GM21423 (cell line): ENCODE measurements at regions not wholly inside any gene's neighbourhood (a gene's known extent, or its start where the extent isn't known, plus 50 kb on each side); places are given as distances from the start of the nearest gene placed in this dataset.
"Not testable (repeated sequence)": the region's sequence is repeated elsewhere in the genome, so short reads cannot be mapped to it uniquely, and the experiment has no call there.

Source experiments
- ATAC-seq: cut with Tn5 transposase; IDR thresholded peaks from one replicate; pipeline ENCODE4 v1.9.1; 2021; ENCODE audit warnings: mild to moderate bottlenecking, moderate library complexity; ENCODE audit not compliant: unreplicated experiment

DNA sequence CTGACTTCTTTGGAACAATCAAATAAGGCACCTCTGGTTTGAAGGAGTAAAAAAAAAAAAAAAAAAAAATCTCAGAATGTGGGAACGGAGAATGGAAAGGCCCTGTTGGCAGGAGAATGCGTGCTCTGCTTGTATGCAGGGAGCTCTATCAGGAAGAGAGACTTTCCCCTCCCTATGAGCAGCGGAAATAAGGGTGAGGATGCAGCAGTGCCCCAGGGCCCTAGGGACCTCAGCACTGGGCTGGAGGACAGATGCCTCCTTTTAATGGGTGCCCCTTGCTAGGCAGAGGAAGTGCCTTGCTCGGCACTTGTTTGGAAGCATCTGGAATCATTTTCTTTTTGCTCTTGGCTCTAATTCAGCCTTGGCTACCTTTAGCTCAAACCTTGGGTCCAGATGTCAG lies 283.4 kb upstream of the NBPF12 start:
- ATAC-seq: not testable (repeated sequence)

- not testable (repeated sequence) for ATAC-seq
Observed at GRCh38 chr1:146645978-146646604, 292.0 kb upstream of the NBPF12 start.

DNA sequence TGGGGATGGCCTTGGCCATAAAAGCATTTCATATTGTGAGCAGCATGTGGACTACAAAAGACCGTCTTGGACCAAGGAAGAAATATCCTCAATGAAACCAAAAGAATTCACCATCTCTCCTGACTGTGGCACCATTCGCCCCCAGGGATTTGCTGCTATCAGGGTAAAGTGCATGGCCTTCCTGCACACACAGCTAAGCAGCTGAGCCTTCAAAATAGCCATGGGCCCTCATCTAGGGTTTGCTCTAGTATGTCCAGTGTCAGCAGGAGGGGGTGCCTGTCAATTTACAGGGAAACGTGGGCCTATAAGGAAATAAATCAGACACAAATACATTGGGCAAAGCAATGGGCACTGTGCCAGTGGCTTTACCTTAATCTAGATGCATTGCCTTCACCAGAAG lies 296.6 kb upstream of the NBPF12 start:
- ATAC-seq: not testable (repeated sequence)

DNA sequence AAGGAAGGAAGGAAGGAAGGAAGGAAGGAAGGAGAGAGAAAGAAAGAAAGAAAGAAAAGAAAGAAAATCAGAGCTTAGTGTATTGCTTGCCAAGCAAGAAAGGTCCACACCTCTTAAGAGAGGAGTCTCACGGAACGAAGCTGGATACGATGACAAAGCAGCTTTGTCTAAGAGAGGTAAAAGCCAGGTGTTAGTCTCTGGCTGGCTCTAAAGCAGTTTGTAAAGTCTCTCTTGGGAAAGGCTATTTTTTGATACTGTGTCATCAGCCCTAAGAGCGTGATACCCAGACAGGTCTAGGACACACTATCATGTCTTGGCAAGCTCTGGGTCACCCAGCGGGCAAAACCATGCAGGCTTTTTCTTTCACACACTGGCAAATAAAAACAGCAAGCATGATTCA lies 297.5 kb upstream of the NBPF12 start:
- not testable (repeated sequence) for ATAC-seq

- ATAC-seq: not testable (repeated sequence)
Observed at GRCh38 chr1:146630302-146630701, 307.8 kb upstream of the NBPF12 start.

- not testable (repeated sequence) for ATAC-seq
Observed at GRCh38 chr1:146618582-146618981, 319.5 kb upstream of the NBPF12 start.

DNA sequence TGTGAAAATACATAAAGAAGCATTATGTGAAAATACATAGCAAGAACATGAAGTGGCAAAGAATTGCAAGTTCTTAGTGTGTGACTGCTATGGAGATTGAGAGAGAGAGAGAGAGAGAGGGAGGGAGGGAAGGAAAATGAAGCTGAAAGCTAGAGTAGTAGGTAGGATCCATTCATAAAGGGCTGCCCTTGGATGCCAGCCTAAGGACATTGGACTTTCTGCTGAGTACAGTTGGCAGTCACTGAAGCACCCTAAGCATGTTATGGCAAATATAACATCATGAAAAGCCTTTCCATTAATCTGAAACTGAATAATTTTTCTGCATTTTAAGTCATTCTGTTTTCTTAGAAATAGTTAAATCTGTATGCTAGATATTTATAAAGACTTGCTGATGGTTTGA lies 333.4 kb upstream of the NBPF12 start:
- not testable (repeated sequence) for ATAC-seq

DNA sequence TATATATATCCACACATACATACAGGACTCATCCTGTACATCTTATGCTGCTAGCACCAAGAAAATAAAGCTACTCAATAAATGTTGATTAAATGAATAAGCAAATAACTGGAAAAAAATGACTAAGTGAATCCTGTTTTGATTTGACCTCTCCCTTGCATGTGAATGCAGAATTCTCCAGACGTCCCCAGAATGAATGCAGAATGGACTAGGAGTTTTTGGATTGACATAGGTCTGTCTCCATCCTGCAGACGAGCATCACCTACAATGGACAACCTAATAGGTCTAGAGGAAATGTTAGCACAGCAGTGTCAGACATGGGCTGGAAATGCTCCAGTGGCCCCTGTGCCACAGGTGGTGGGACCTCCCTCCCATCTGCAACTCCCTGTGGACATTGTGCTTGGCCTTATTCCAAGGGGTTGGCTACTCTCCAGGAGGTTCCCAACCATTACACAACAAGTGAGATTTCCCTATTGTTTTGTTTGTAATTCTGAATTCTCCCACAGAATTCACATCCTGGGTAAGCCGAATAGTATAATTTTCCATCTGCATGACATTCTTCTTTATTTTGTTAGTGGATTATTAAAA lies 337.3 kb upstream of the NBPF12 start:
- ATAC-seq: not testable (repeated sequence)

DNA sequence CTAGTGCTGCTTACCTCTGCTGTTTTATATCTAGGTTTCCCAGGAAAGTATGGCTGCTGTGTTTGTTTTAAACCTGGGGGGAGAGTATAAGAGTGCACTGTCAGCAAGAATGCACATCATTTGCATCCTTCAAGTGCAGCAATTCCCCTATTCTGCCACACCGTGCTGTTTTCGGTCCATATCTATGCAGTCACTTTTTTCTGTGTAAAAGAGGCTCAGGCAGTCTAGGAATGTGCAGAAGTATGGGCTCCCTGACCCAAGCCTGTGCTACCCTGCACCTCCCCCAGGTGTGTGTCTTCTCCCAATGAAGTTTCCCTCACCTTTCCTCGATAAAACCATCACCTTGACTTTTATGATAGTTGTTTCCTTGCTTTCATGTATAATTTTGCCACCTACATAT lies 338.2 kb upstream of the NBPF12 start:
- not testable (repeated sequence) for ATAC-seq

DNA sequence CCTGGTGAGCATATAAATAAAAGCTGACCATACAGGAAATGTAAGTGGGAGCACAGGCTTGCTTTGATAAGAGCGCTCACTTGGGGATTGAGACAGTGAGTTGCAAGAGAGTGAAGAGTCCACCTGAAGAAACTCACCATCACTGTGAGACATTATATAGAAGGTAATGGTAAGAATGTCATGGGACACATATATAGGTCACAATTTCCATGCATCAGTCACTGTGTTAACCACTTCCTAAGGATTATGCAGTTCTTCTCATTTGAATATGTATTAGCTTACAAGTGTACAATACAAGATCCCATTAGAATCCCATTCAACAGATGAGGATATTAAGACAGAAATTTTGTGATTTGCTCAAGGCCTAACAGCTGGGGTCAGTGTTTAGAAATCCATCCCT lies 352.4 kb upstream of the NOTCH2NLA start:
- not testable (repeated sequence) for ATAC-seq

- not testable (repeated sequence) for ATAC-seq
Observed at GRCh38 chr1:146567541-146567940, 338.7 kb upstream of the NOTCH2NLA start.

DNA sequence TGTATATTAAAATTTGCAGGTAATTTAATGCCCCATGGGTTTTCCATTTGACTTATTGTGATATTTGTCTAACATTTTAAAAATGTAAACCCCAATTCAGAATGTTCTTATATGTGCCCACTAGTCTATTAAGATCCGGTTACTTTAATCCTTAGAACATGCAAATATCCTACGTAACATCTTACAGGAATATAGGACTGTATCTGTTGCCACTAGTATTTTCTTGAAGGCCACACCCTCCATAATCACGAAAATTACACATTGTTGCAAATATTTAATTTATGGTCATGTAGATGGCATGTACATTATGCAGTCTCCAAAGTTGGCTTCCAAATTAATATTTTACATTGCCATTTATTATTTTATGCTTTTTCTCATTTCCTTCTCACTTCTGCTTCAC lies 329.2 kb upstream of the NOTCH2NLA start:
- not testable (repeated sequence) for ATAC-seq

DNA sequence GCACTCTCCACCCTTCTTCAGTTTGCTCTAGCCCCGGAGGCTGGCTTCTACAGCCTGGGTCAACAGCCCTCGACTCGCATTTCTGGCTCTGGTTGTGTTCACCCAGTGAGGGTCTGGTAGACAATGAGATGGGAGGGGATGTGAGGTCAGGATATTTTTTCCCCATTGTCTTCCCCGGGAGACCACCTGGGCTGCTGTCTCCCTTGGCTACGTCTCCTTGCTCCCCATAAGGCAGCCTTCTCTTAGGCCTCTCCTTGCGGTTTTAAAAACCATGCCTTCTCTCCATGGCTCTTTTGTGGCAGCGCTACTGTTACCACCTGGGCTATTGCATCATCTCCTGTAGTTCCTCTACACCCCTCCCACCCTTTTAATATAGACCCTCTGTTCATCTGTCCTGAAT lies 327.6 kb upstream of the NOTCH2NLA start:
- not testable (repeated sequence) for ATAC-seq

GRCh38 chr1:146552414-146552813 lies 323.6 kb upstream of the NOTCH2NLA start:
- ATAC-seq: not testable (repeated sequence)

DNA sequence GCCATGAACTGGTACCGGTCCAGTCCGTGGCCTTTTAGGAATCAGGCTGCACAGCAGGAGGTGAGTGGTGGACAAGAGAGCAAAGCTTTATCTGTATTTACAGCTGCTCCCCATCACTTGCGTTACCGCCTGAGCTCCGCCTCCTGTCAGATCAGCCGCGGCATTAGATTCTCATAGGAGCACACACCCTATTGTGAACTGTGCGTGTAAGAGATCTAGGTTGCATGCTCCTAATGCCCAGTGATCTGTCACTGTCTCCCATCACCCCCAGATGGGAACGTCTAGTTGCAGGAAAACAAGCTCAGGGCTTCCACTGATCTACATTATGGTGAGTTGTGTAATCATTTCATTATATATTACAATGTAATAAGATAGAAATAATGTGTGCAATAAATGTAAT lies 319.9 kb upstream of the NOTCH2NLA start:
- ATAC-seq: not testable (repeated sequence)

- not testable (repeated sequence) for ATAC-seq
Observed at GRCh38 chr1:146546189-146546588, 317.4 kb upstream of the NOTCH2NLA start.

DNA sequence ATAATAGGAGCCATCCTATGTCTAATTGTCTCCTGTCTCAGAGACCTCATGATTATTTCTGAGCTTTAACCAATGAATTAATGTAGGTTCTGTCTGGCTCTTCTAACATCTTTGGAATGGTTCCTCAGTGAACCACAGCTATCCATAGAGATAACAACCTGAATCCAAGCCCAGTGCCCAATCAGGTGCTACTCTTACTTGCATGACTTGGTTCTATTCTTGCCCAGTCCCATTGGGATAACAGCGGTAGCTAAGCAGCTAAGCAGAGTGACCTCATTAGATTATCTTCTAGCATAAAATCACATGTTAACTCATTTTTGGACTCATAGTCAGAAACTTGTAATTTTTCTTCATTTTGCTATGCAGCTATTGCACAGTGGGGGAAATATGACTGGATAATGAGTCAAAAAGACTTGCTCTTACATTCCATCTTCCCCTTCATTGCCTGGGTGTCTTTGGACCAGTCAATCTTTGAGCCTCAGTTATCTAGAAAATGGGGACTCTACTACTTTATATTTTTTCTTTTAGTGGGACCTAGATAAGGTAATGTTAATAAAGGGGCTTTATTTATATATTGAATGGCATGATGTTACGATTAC lies 309.1 kb upstream of the NOTCH2NLA start:
- not testable (repeated sequence) for ATAC-seq

DNA sequence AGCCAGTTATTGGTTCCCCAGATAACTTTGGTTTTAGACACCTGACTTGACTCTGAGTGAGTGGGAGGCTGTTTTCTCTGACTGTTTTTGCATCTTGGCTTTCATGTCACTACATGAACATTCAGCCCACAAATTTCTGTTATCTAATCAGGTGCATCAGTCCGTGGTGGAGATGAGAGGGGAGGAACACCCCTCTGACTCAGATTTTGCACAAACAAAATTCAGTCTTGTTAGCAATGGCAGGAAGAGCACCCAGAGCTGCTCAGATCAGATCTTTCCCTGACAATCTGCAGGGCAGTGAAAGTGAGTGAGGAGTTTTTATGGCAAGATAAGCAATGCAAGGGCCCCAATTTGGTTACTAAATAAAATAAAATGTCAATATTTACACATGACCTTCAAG lies 307.2 kb upstream of the NOTCH2NLA start:
- ATAC-seq: not testable (repeated sequence)

DNA sequence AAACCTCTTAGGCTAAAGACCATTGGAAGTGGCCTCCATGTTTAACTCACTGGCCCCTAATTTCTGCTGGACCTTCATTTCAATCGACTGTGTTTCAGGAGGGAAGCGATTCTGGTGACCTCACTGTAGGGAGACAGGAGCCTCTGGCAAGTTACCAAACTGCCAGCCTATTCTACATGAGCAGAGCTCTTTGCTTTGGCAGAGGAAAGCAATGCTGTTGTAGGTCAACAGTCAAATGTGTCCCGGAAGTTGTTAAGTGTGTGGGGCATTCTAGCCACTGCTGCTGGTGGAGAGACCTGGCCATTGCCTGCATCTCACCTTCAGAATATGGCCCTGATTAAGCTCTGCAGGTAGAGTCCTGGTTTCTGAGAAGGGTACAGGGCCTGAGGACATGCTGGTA lies 306.8 kb upstream of the NOTCH2NLA start:
- not testable (repeated sequence) for ATAC-seq

GRCh38 chr1:146530958-146531357 lies 302.1 kb upstream of the NOTCH2NLA start:
- ATAC-seq: not testable (repeated sequence)

DNA sequence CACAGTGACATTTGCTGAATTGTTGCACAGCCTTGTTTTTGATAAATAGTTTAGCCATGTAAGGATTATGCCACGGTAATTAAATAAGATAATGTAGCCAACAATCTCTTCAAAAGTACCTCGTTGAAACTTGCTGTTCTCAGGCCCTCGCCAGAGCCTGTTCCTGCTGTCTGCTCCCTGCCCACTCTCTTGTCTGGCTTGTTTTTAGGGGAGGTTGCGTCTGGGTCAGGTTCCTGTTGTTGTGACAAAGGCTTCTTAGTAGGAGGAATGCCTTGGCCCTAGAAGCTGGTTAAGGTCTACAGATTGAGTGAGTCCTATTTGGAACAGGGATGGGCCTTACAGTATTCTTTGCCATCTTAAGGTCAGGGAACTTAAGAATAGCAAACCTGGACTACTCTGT lies 294.0 kb upstream of the NOTCH2NLA start:
- ATAC-seq: not testable (repeated sequence)

- not testable (repeated sequence) for ATAC-seq
Observed at GRCh38 chr1:146522345-146522744, 293.5 kb upstream of the NOTCH2NLA start.
